Right hindlimb (tissue), 1 donor: ENCODE measurements at regions not wholly inside any gene's neighbourhood (a gene's known extent, or its start where the extent isn't known, plus 50 kb on each side); places are given as distances from the start of the nearest gene placed in this dataset.

Source experiments
- DNase-seq: peaks from one replicate; pipeline ENCODE4 v3.0.0-alpha.2; 2018

GRCh38 chr2:220455351-220455990 is 828.0 kb downstream of the SLC4A3 start:
- DNase-seq = no peak

GRCh38 chr2:220458051-220458450 is 830.6 kb downstream of the SLC4A3 start:
- no peak for DNase-seq

- no peak for DNase-seq
These were observed 833.0 kb downstream of the SLC4A3 start for GRCh38 chr2:220460257-220460985.

GRCh38 chr2:220463876-220464275 is 836.4 kb downstream of the SLC4A3 start:
- no peak for DNase-seq

- DNase-seq = no peak
These were observed 838.3 kb downstream of the SLC4A3 start for GRCh38 chr2:220465700-220466099.

- DNase-seq = no peak
These were observed 838.8 kb downstream of the SLC4A3 start for GRCh38 chr2:220466251-220466691.

- no peak for DNase-seq
These were observed 841.8 kb downstream of the SLC4A3 start for GRCh38 chr2:220469201-220469600.

GRCh38 chr2:220473611-220474010 is 846.2 kb downstream of the SLC4A3 start:
- DNase-seq = no peak

- no peak for DNase-seq
These were observed 849.4 kb downstream of the SLC4A3 start for GRCh38 chr2:220476877-220477276.

GRCh38 chr2:220478305-220479058 is 851.1 kb downstream of the SLC4A3 start:
- DNase-seq = no peak

- DNase-seq = no peak
These were observed 855.3 kb downstream of the SLC4A3 start for GRCh38 chr2:220482716-220483115.

- DNase-seq = no peak
These were observed 861.7 kb downstream of the SLC4A3 start for GRCh38 chr2:220489121-220489520.

GRCh38 chr2:220491670-220492069 is 864.2 kb downstream of the SLC4A3 start:
- DNase-seq = no peak

- DNase-seq = no peak
These were observed 866.6 kb downstream of the SLC4A3 start for GRCh38 chr2:220493871-220494525.

GRCh38 chr2:220496513-220496912 is 869.1 kb downstream of the SLC4A3 start:
- DNase-seq = no peak

- DNase-seq = peak; percentile 40
These were observed 871.8 kb downstream of the SLC4A3 start for GRCh38 chr2:220499225-220499624.

- DNase-seq = no peak
These were observed 875.1 kb downstream of the SLC4A3 start for GRCh38 chr2:220502539-220502938.

GRCh38 chr2:220503431-220503830 is 876.0 kb downstream of the SLC4A3 start:
- no peak for DNase-seq

GRCh38 chr2:220504938-220505503 is 877.6 kb downstream of the SLC4A3 start:
- DNase-seq = no peak

- DNase-seq = no peak
These were observed 879.0 kb downstream of the SLC4A3 start for GRCh38 chr2:220506466-220506865.

- DNase-seq = no peak
These were observed 881.8 kb downstream of the SLC4A3 start for GRCh38 chr2:220509096-220509757.

- DNase-seq = no peak
These were observed 882.5 kb downstream of the SLC4A3 start for GRCh38 chr2:220509966-220510365.
